HG02885 (cell line): ENCODE measurements at regions not wholly inside any gene's neighbourhood (a gene's known extent, or its start where the extent isn't known, plus 50 kb on each side); places are given as distances from the start of the nearest gene placed in this dataset.
"Not testable (repeated sequence)": the region's sequence is repeated elsewhere in the genome, so short reads cannot be mapped to it uniquely, and the experiment has no call there.

ENCODE experiments used
- ATAC-seq: cut with Tn5 transposase; IDR thresholded peaks from one replicate; pipeline ENCODE4 v1.9.1; 2021; ENCODE audit warnings: mild to moderate bottlenecking; ENCODE audit not compliant: unreplicated experiment, poor library complexity

DNA sequence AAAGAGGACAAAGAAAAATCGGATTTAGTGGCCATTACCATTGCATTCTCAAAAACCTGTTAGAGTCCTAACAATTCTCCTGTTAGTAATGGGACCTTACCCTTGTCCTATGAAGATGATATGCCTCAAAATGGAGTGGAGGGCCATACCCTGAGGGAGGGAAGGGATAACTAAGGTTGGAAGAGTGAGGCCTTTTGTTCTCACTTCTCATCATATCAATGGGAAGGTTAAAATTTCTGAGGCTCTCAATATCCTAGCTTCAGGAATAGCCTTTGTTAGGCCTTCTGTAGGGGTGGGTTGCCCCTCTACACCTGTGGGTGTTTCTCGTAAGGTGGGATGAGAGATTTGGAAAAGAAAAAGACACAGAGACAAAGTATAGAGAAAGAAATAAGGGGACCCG is 109.4 kb upstream of the SGIP1 start:
- not testable (repeated sequence) for ATAC-seq

DNA sequence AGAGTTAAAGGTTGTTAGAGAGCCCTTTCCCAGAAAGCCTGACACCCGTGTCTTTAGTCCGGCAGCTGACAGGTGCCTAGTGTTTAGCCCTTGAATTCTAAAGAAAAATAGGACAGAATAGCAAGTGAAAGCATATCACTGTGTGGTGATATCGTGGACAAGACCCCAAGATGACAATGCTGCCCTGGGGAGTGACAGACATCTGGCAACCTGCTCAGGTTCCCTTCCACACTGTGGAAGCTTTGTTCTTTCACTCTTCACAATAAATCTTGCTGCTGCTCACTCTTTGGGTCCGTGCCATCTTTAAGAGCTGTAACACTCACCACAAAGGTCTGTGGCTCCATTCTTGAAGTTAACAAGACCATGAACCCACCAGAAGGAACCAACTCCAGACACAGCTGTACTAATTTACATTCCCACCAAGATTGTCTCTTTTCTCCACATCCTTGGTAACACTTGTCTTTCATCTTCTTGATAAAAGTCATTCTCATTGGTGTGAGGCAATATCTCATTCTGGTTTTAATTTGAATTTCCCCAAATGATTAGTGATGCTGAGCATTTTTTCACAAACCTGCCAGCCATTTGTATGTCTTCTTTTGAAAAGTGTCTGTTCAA is 107.6 kb upstream of the SGIP1 start:
- no peak for ATAC-seq

DNA sequence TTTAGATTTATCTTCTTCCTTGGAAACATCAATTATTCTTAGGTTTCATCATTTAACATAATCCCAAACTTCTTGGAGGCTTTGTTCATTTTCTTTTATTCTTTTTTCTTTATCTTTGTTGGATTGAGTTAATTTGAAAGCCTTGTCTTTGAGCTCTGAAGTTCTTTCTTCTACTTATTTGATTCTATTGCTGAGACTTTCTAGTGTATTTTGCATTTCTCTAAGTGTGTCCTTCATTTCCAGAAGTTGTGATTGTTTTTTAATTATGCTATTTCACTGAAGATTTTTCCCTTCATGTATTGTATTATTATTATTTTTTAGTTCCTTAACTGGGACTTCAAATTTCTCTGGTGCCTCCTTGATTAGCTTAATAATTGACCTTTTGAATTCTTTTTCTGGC is 103.1 kb upstream of the SGIP1 start:
- not testable (repeated sequence) for ATAC-seq

DNA sequence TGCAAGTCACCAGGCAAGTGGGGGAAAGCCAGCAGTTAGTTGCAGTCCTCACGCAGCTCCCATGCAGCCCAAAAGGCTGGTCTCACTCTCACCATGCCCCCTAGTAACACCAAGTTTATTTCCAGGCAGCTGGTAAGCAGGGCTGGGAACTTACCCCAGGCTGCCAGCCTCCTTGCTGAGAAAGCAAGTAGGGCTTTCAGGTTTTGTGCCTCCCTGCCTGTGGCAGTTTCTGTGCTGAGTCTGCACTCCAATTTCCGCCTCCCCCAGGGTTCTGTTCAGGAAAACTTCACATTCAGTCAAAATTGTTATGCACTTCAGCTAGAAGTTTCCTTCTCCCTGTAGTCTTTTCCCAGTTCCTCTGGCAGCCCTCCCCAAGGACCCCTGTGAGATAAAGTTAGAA is 102.0 kb upstream of the SGIP1 start:
- ATAC-seq = no peak

GRCh38 chr1:66433611-66434010 is 100.3 kb upstream of the SGIP1 start:
- no peak for ATAC-seq

- no peak for ATAC-seq
These were observed 99.9 kb upstream of the SGIP1 start for GRCh38 chr1:66434096-66434495.

- no peak for ATAC-seq
These were observed 98.4 kb upstream of the SGIP1 start for GRCh38 chr1:66435541-66435940.

- peak; percentile 74 for ATAC-seq
These were observed 97.4 kb upstream of the SGIP1 start for GRCh38 chr1:66436378-66437135.

GRCh38 chr1:66437136-66437401 is 96.9 kb upstream of the SGIP1 start:
- ATAC-seq = peak; percentile 12

DNA sequence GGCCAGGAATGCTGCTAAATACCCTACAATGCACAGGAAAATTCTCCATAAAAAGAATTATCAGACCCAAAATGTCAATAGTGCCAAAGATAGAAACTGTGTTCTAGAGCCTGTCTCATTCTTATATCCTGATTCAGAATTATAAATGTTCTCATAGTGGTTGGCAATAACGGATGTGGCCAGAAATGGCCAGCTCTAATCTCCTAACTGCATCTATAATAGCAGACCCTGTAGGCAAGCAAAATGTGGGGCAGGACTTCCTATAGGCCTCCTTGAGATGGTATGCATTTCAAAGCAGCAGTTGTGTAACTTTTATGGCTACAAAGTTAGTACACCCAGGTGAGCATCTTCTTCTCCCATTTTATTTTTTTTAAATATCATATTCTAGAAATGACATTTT is 95.9 kb upstream of the SGIP1 start:
- no peak for ATAC-seq

DNA sequence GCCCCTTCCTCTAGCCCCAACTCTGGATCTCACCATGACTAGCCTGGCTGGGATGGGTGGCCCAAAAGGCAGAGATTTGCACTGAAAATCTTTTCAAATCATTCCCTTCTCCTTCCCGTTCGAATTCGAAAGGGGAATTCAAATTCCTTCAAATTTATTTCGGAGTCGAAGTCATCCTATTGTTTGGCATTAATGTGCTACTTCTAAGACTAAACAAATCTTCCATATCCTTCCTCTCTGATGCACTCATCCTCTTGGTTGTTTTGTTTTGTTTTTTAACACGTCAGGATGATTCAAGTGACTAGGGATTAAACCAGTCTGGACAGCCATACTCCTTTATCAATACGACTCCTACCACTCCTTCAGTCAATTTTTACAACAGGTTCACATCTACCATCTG is 95.5 kb upstream of the SGIP1 start:
- ATAC-seq = no peak

- ATAC-seq = peak; percentile 62
These were observed 94.8 kb upstream of the SGIP1 start for GRCh38 chr1:66439031-66439740.

DNA sequence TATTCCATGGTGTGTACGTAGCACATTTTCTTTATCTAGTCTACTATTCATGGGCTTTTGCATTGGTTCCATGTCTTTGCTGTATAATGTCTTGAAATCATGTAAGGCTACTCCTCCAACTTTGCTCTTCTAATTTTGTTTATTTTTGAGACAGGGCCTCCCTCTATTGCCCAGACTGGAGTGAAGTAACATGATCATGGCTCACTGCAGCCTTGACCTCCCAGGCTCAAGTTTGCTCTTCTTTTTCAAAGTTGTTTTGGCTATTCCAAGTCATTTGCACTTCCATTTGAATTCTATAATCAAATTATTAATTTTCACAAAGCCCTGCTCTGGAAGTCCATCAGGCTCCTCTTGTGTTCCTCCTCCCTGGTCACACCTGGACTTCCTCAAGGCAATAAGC is 90.2 kb upstream of the SGIP1 start:
- no peak for ATAC-seq

GRCh38 chr1:66444438-66445265 is 89.3 kb upstream of the SGIP1 start:
- ATAC-seq = no peak

GRCh38 chr1:66445492-66446181 is 88.3 kb upstream of the SGIP1 start:
- ATAC-seq = peak; percentile 86

DNA sequence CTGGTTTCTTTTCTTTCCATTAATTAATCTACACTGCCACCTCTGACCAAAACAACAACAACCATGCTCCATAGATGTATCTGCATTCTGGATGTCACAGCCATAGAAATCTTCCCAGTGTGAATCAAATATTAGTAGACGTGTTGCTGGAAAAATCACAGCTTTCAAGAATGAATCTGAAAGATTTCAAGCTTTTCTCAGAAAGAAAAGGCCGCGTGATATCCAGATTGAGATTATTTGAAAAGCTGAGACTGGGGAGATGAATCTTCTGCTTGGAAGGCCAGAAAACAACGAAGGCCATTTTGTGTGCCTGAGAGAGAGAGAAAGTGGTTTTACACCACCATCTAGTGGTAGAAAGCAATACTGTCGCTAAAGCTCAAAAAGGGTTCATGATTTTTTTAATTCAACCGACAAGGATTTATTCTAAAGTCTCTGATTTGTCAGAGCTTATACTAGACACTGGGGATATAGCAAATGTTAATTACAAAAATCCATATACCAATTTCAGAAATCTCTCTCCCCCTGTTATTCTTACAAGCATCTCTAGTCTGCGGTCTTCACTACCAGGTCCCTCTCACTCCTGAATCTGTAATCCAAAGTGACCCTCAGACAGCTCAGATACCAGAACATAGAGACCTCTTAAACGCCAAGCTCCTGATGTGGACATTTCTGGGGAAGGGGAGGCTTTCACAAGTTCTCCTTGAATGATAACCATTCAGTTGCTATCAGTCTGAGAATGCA is 87.5 kb upstream of the SGIP1 start:
- ATAC-seq = peak; percentile 56

GRCh38 chr1:66450043-66450514 is 83.9 kb upstream of the SGIP1 start:
- no peak for ATAC-seq

DNA sequence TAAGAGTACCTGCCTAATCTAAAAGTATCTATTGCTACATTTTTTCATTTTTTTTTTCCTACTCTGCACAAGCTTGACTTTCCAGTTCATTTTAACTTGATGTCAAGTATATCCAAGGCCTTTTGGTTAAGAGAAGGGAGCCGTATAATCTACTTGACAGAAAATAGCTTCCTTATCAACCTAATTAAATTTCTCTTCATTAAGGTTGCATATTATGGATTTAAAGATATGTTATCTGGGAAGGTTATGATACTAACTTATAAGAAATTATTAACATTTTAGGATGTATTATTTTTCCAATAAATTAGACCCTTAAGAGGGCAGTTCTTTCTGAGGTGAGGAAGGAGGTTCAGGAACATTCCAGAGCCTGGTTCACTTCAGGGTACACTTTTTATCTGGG is 83.1 kb upstream of the SGIP1 start:
- ATAC-seq = no peak

GRCh38 chr1:66452162-66452561 is 81.8 kb upstream of the SGIP1 start:
- ATAC-seq = no peak

DNA sequence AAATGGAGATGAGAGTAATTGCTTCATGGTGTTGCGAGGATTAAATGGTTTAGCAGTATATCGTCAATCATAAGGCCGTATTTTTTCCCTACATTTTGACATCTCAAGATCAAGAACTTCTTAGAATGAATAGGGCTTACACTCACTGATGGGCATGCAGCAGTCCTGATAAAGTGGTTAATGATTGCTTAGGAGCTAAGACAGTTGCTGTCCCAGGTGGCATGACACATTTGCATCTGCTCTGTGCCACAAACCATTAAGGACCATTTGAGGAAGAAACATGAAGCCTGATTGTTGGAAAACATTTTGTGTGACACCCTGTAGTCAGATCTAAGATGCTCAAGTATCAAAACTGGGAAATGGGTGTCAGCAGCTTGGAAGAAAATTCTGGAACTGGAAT is 81.0 kb upstream of the SGIP1 start:
- ATAC-seq = no peak
